CD8-positive, alpha-beta memory T cell (primary cell): ENCODE measurements at regions not wholly inside any gene's neighbourhood (a gene's known extent, or its start where the extent isn't known, plus 50 kb on each side); places are given as distances from the start of the nearest gene placed in this dataset.
A peak's percentile ranks its signal among the peaks of the same experiment; 100 is the strongest.
"Not testable (repeated sequence)": the region's sequence is repeated elsewhere in the genome, so short reads cannot be mapped to it uniquely, and the experiment has no call there.

Experiments used
- CTCF ChIA-PET: fragments of 350-600 bp; sonication (Branson Sonifier 250); formaldehyde crosslinking; loops from one replicate; lab custom pipeline; 2021; ENCODE audit warnings: antibody characterized with exemption; lab: Charles Lee
- POLR2A ChIA-PET: fragments of 350-600 bp; sonication (Branson Sonifier 250); formaldehyde crosslinking; loops from one replicate; lab custom pipeline; 2021; ENCODE audit warnings: antibody characterized with exemption; lab: Charles Lee
- DNase-seq, 5 donors: peaks; one replicate each; pipeline versions ENCODE4 v3.0.0 to v3.0.0-alpha.2; 2020 to 2022; ENCODE audit warnings: mixed read lengths in 1 of 5
- H3K27ac ChIP-seq: one replicate; pipeline ENCODE4 v1.7.0; 2013; ENCODE audit warnings: low read depth, mild to moderate bottlenecking, low read length, moderate library complexity
- H3K27me3 ChIP-seq: 2 replicates; pipeline ENCODE4 v1.7.0; 2013; ENCODE audit warnings: low read length, mild to moderate bottlenecking; ENCODE audit not compliant: insufficient read depth, poor library complexity, severe bottlenecking
- H3K36me3 ChIP-seq: 2 replicates; pipeline ENCODE4 v1.7.0; 2013; ENCODE audit warnings: mild to moderate bottlenecking, low read length, moderate library complexity; ENCODE audit not compliant: insufficient read depth
- H3K4me1 ChIP-seq: 2 replicates; pipeline ENCODE4 v1.7.0; 2013; ENCODE audit warnings: mild to moderate bottlenecking, low read length, moderate library complexity; ENCODE audit not compliant: insufficient read depth
- H3K4me3 ChIP-seq: 2 replicates; pipeline ENCODE4 v1.7.0; 2013; ENCODE audit warnings: mild to moderate bottlenecking, low read length
- H3K9me3 ChIP-seq: 2 replicates; pipeline ENCODE4 v1.7.0; 2013; ENCODE audit warnings: mild to moderate bottlenecking, low read length
- H3K27ac Mint-ChIP-seq, 8 donors: one replicate each; pipeline ENCODE4 v1.8.0; 2020 to 2021; ENCODE audit warnings: mixed read lengths in 8 of 8, mild to moderate bottlenecking in 6 of 8, inconsistent platforms in 3 of 8, moderate library complexity in 3 of 8
- H3K27me3 Mint-ChIP-seq, 2 donors: one replicate each; pipeline ENCODE4 v1.8.0; 2020 to 2021; ENCODE audit warnings: mixed read lengths in 2 of 2, mild to moderate bottlenecking in 1 of 2, moderate library complexity in 1 of 2
- H3K36me3 Mint-ChIP-seq, 3 donors: one replicate each; pipeline ENCODE4 v1.8.0; 2020 to 2021; ENCODE audit warnings: mixed read lengths in 3 of 3, inconsistent platforms in 1 of 3, mild to moderate bottlenecking in 1 of 3
- H3K4me1 Mint-ChIP-seq, 3 donors: one replicate each; pipeline ENCODE4 v1.8.0; 2020 to 2021; ENCODE audit warnings: mixed read lengths in 3 of 3, inconsistent platforms in 1 of 3, mild to moderate bottlenecking in 1 of 3
- H3K4me3 Mint-ChIP-seq, 7 donors: one replicate each; pipeline ENCODE4 v1.8.0; 2020 to 2021; ENCODE audit warnings: mixed read lengths in 7 of 7, mild to moderate bottlenecking in 6 of 7, moderate library complexity in 4 of 7, inconsistent platforms in 2 of 7
- H3K9me3 Mint-ChIP-seq, 5 donors: one replicate each; pipeline ENCODE4 v1.8.0; 2020 to 2022; ENCODE audit warnings: mixed read lengths in 5 of 5, mild to moderate bottlenecking in 3 of 5, moderate library complexity in 2 of 5, inconsistent platforms in 1 of 5

DNA sequence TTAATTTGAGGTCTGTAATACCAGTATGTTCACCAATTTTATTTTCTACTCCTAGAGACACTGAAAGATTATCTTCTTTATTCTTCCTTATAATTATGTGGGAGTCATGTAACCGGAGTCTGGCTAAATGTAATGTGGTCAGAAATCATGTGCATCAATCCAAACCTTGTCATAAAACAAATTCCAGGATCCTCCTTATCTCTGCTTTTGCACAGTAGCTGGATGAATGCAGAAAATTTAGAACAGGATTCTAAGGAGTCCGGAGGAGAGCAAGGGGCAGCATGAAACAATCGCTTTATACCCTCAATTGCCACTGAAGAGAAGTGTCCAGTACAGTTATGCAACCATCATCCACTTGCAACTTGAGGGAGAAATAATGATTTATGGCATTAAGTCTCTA is 2674.7 kb upstream of the PCDH20 start:
- H3K9me3 Mint-ChIP-seq, result peaks cover 0 to 33% (median 6%) of the 10 kb centered on the region in 5 donors
- H3K4me1 ChIP-seq, result no peaks in the 10 kb centered on the region
- H3K4me3 ChIP-seq, result no peak overlapping the region
- no peak overlapping the region for H3K27ac ChIP-seq
- no peaks in the 10 kb centered on the region for H3K27me3 Mint-ChIP-seq
- H3K36me3 Mint-ChIP-seq, result no peaks in the 10 kb centered on the region
- H3K27ac Mint-ChIP-seq, result no peak overlapping the region
- H3K36me3 ChIP-seq, result no peaks in the 10 kb centered on the region
- ChIA-PET POLR2A (no interaction called here), CTCF (no interaction called here)
- no peak overlapping the region for H3K4me3 Mint-ChIP-seq
- no peaks in the 10 kb centered on the region for H3K4me1 Mint-ChIP-seq
- no peaks in the 10 kb centered on the region for H3K9me3 ChIP-seq
- no peak for DNase-seq
- H3K27me3 ChIP-seq, result no peaks in the 10 kb centered on the region

DNA sequence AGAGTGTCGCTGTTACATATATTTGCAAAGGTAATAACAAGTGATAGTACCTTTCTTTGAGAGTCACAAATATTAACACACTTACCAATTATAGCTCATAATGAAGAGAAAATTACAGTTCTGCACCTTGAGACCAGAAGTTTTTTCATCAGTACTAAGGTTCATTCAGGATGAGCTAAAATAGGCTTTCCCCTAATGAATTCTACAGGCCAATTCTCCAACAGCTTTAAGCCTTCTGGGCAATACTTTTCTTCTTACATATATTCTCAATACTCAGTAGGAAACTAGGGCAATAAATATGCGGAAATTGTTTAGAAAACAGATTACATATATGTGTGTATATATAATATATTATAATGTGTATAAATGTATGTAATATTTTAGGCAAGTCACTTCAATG is 2672.8 kb upstream of the PCDH20 start:
- Mint-ChIP-seq H3K27me3 (no peaks in the 10 kb centered on the region), H3K36me3 (no peaks in the 10 kb centered on the region), H3K4me3 (no peak overlapping the region), H3K27ac (no peak overlapping the region), H3K4me1 (no peaks in the 10 kb centered on the region), H3K9me3 (peaks cover 0 to 41% (median 7%) of the 10 kb centered on the region in 5 donors)
- H3K27ac ChIP-seq, result no peak overlapping the region
- POLR2A ChIA-PET, result no interaction called here
- H3K27me3 ChIP-seq, result no peaks in the 10 kb centered on the region
- H3K4me3 ChIP-seq, result no peak overlapping the region
- no peaks in the 10 kb centered on the region for H3K36me3 ChIP-seq
- CTCF ChIA-PET, result no interaction called here
- H3K9me3 ChIP-seq, result no peaks in the 10 kb centered on the region
- H3K4me1 ChIP-seq, result no peaks in the 10 kb centered on the region
- no peak for DNase-seq

DNA sequence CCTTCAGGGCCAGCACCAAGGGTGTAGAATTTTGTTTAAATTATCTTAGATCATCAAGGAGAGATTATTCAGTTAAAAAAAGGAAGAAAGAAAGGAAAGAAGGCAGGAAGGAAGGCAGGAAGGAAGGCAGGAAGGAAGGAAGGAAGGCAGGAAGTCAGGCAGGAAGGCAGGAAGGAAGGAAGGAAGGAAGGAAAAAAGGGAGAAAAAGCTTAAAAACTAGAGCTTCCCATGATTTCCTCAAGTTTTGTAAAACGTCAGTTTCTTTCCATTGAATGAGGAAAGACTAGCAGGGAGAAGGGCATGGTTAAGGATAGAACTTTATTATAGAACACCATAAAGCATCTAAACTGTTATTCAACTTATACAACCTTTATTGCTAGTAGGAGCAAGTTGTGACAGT is 2672.0 kb upstream of the PCDH20 start:
- CTCF ChIA-PET, result no interaction called here

DNA sequence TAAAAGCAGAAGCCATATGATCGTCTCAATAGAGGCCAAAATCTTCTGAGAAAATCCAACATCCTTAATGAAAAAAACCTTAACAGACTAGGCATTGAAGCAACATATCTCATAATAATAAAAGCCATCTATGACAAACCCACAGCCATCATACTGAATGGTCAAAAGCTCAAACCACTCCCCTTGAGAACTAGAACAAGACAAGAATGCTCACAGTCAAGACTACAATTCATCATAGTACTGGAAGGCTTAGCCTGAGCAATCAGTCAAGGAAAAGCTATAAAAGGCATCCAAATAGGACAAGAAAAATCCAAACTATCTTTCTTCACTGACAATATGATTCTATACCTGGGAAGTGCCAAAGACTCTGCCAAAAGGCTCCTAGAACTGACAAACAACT is 2668.2 kb upstream of the PCDH20 start:
- DNase-seq, result no peak
- H3K27ac Mint-ChIP-seq, result no peak overlapping the region
- POLR2A ChIA-PET, result no interaction called here

More for the DNA sequence above, 2672.0 kb upstream of the PCDH20 start:
- no peaks in the 10 kb centered on the region for H3K27me3 Mint-ChIP-seq
- DNase-seq, result no peak
- Histone ChIP-seq H3K4me1 (no peaks in the 10 kb centered on the region), H3K27ac (no peak overlapping the region), H3K4me3 (no peak overlapping the region), H3K36me3 (no peaks in the 10 kb centered on the region), H3K9me3 (no peaks in the 10 kb centered on the region), H3K27me3 (no peaks in the 10 kb centered on the region)
- peaks cover 0 to 41% (median 9%) of the 10 kb centered on the region in 5 donors for H3K9me3 Mint-ChIP-seq
- no peak overlapping the region for H3K4me3 Mint-ChIP-seq
- H3K4me1 Mint-ChIP-seq, result no peaks in the 10 kb centered on the region
- H3K27ac Mint-ChIP-seq, result no peak overlapping the region
- POLR2A ChIA-PET, result no interaction called here
- H3K36me3 Mint-ChIP-seq, result no peaks in the 10 kb centered on the region

DNA sequence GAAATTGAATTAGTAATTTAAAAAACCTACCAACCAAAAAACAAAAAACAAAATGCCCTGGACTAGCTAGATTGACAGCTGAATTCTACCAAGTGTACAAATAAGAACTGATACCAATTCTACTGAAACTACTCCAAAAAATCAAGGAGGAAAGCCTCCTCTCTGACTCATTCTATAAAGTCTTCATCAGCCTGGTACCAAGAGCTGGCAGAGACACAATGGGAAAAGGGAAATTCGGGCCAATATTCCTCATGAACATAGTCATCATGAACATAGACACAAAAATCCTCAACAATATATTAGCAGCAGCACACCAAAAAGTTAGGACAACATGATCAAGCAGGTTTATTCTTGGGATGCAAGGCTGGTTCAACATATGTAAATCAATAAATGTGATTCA is 2667.7 kb upstream of the PCDH20 start:
- H3K27me3 ChIP-seq, result no peaks in the 10 kb centered on the region
- no peaks in the 10 kb centered on the region for H3K36me3 Mint-ChIP-seq
- H3K4me1 ChIP-seq, result no peaks in the 10 kb centered on the region
- no peak for DNase-seq
- no peak overlapping the region for H3K27ac ChIP-seq
- H3K9me3 Mint-ChIP-seq, result peaks cover 2 to 42% (median 9%) of the 10 kb centered on the region in 5 donors
- no peaks in the 10 kb centered on the region for H3K36me3 ChIP-seq
- H3K9me3 ChIP-seq, result no peaks in the 10 kb centered on the region
- no peak overlapping the region for H3K27ac Mint-ChIP-seq
- no peak overlapping the region for H3K4me3 ChIP-seq
- H3K4me1 Mint-ChIP-seq, result no peaks in the 10 kb centered on the region
- ChIA-PET CTCF (no interaction called here), POLR2A (no interaction called here)
- H3K4me3 Mint-ChIP-seq, result no peak overlapping the region
- no peaks in the 10 kb centered on the region for H3K27me3 Mint-ChIP-seq

More for the DNA sequence above, 2668.2 kb upstream of the PCDH20 start:
- no peaks in the 10 kb centered on the region for H3K27me3 Mint-ChIP-seq
- Histone ChIP-seq H3K36me3 (no peaks in the 10 kb centered on the region), H3K4me1 (no peaks in the 10 kb centered on the region), H3K27me3 (no peaks in the 10 kb centered on the region), H3K9me3 (no peaks in the 10 kb centered on the region), H3K4me3 (no peak overlapping the region), H3K27ac (no peak overlapping the region)
- H3K4me1 Mint-ChIP-seq, result no peaks in the 10 kb centered on the region
- CTCF ChIA-PET, result no interaction called here
- H3K36me3 Mint-ChIP-seq, result no peaks in the 10 kb centered on the region
- H3K9me3 Mint-ChIP-seq, result peaks cover 2 to 44% (median 9%) of the 10 kb centered on the region in 5 donors
- no peak overlapping the region for H3K4me3 Mint-ChIP-seq

- H3K9me3 ChIP-seq, result no peaks in the 10 kb centered on the region
- H3K4me1 ChIP-seq, result no peaks in the 10 kb centered on the region
- Mint-ChIP-seq H3K4me1 (no peaks in the 10 kb centered on the region), H3K4me3 (no peak overlapping the region), H3K27me3 (no peaks in the 10 kb centered on the region), H3K27ac (no peak overlapping the region), H3K36me3 (no peaks in the 10 kb centered on the region), H3K9me3 (peaks cover 1 to 21% (median 6%) of the 10 kb centered on the region in 5 donors)
- H3K27me3 ChIP-seq, result no peaks in the 10 kb centered on the region
- DNase-seq, result no peak
- H3K27ac ChIP-seq, result no peak overlapping the region
- CTCF ChIA-PET, result no interaction called here
- POLR2A ChIA-PET, result no interaction called here
- no peak overlapping the region for H3K4me3 ChIP-seq
- no peaks in the 10 kb centered on the region for H3K36me3 ChIP-seq
These were observed 2662.9 kb upstream of the PCDH20 start for GRCh38 chr13:64078480-64078936.

DNA sequence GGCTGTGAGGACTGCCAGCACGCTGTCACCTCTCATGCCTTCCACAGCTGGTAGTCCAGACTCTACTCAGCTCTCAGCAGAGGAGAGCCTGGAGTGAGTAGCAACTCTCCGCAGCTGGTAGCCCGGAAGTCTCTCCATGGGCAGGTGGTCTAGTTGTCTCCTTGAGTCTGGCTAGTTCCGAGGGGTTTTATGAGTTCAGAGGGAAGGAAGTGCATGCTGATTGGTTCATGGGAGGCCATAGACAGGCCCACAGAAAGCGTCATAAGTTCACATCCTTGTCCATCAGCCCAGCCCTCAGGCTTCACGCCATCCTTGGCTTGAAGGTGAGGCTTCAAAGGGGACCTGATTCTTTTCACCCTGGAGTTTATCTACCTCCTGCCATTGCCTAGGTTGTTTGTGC is 2662.4 kb upstream of the PCDH20 start:
- Mint-ChIP-seq H3K4me3 (no peak overlapping the region), H3K36me3 (no peaks in the 10 kb centered on the region), H3K27ac (no peak overlapping the region), H3K9me3 (peaks cover 2 to 21% (median 5%) of the 10 kb centered on the region in 5 donors), H3K4me1 (no peaks in the 10 kb centered on the region), H3K27me3 (no peaks in the 10 kb centered on the region)
- Histone ChIP-seq H3K27me3 (no peaks in the 10 kb centered on the region), H3K4me1 (no peaks in the 10 kb centered on the region), H3K4me3 (no peak overlapping the region), H3K9me3 (no peaks in the 10 kb centered on the region), H3K36me3 (no peaks in the 10 kb centered on the region), H3K27ac (no peak overlapping the region)
- CTCF ChIA-PET, result no interaction called here
- no peak for DNase-seq
- POLR2A ChIA-PET, result no interaction called here

GRCh38 chr13:64077132-64077835 is 2661.6 kb upstream of the PCDH20 start:
- H3K36me3 ChIP-seq, H3K4me1 Mint-ChIP-seq, POLR2A ChIA-PET, DNase-seq, H3K27ac ChIP-seq, H3K27me3 Mint-ChIP-seq, H3K9me3 ChIP-seq, H3K4me1 ChIP-seq, H3K27me3 ChIP-seq, CTCF ChIA-PET, H3K27ac Mint-ChIP-seq, H3K36me3 Mint-ChIP-seq, H3K4me3 ChIP-seq: not testable (repeated sequence)
- Mint-ChIP-seq H3K4me3 (peak overlapping the region in 1 of 7 donors; percentile 93), H3K9me3 (peaks cover under 1 to 16% (median 2%) of the 10 kb centered on the region in 5 donors)
